ENCODE measurements at regions not wholly inside any gene's neighbourhood (a gene's known extent, or its start where the extent isn't known, plus 50 kb on each side); places are given as distances from the start of the nearest gene placed in this dataset.

GRCh38 chr6:125354649-125355048 is 52.9 kb upstream of the HDDC2 start:
- Mint-ChIP-seq H3K9me3 (no peaks in the 10 kb centered on the region), H3K4me3 (no peak overlapping the region), H3K4me1 (no peaks in the 10 kb centered on the region), H3K36me3 (ENCODE audit: low read depth) (no peaks in the 10 kb centered on the region), H3K27me3 (peaks cover 10% of the 10 kb centered on the region), H3K27ac (no peak overlapping the region)
- DNase-seq = no peak
- ChIA-PET POLR2A (no interaction called here), CTCF (no interaction called here)

- Mint-ChIP-seq H3K27me3 (peaks cover 11% of the 10 kb centered on the region), H3K4me1 (no peaks in the 10 kb centered on the region), H3K9me3 (no peaks in the 10 kb centered on the region), H3K36me3 (ENCODE audit: low read depth) (no peaks in the 10 kb centered on the region), H3K27ac (no peak overlapping the region), H3K4me3 (no peak overlapping the region)
- CTCF ChIA-PET = no interaction called here
- DNase-seq = no peak
- POLR2A ChIA-PET = no interaction called here
Measured at GRCh38 chr6:125356884-125357283, 55.1 kb upstream of the HDDC2 start.

GRCh38 chr6:125357515-125358256 is 55.9 kb upstream of the HDDC2 start:
- H3K4me1 Mint-ChIP-seq = no peaks in the 10 kb centered on the region
- ChIA-PET POLR2A (interaction anchor here (0.7 kb wide), 1 partner anchor 56 kb away, joined by 3 read pairs; the partner anchor contains the start of gene HDDC2), CTCF (no interaction called here)
- H3K36me3 Mint-ChIP-seq (ENCODE audit: low read depth) = no peaks in the 10 kb centered on the region
- H3K27ac Mint-ChIP-seq = no peak overlapping the region
- no peaks in the 10 kb centered on the region for H3K9me3 Mint-ChIP-seq
- H3K27me3 Mint-ChIP-seq = peaks cover 19% of the 10 kb centered on the region
- no peak for DNase-seq
- H3K4me3 Mint-ChIP-seq = no peak overlapping the region

- CTCF ChIA-PET = no interaction called here
- Mint-ChIP-seq H3K36me3 (ENCODE audit: low read depth) (no peaks in the 10 kb centered on the region), H3K4me3 (no peak overlapping the region), H3K27ac (no peak overlapping the region), H3K9me3 (no peaks in the 10 kb centered on the region), H3K4me1 (no peaks in the 10 kb centered on the region), H3K27me3 (peaks cover 26% of the 10 kb centered on the region)
- POLR2A ChIA-PET = no interaction called here
- no peak for DNase-seq
Measured at GRCh38 chr6:125358898-125359297, 57.1 kb upstream of the HDDC2 start.

- Mint-ChIP-seq H3K27ac (no peak overlapping the region), H3K27me3 (peaks cover 42% of the 10 kb centered on the region), H3K36me3 (ENCODE audit: low read depth) (no peaks in the 10 kb centered on the region), H3K4me1 (no peaks in the 10 kb centered on the region), H3K9me3 (no peaks in the 10 kb centered on the region), H3K4me3 (no peak overlapping the region)
- no peak for DNase-seq
- ChIA-PET CTCF (no interaction called here), POLR2A (no interaction called here)
Measured at GRCh38 chr6:125361868-125362267, 60.1 kb upstream of the HDDC2 start.

DNA sequence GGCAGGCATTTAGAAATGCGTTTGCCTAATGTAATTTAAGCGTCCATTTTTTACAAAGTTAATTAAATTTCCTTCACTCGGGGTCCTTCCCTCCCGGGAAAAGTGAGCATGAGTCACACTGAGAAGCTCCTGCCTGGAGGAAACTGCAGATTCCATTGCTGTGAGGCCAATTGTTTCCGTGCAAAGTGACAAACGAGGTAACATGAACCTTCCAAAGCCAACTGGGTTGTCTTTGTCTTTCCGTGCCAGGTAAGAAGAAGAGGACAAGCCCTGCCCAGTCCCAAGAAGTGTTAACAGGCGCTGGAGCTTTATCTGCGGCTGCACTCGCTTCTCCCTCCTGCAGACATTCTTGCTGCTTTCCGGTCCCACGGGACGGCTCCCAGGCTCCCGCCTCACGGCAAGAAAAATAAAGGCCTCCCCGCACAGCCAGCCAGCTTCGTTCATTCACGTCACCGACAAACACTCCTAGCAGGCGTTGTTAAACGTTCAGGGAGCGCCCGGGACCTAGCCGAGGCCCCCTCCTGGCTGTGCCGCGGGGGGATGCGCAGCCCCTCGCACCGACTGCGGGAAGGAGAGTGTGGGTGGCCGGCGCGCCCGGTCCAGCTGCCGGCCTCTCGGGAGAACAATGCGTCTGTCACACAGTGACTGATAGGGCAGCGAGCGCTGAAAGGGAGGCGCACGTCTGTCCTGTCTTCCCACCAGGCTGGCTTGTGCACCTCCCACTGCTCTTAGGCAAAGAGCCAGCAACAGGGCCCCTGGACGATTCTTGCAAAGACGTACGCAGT is 61.5 kb upstream of the HDDC2 start:
- no peak for DNase-seq
- ChIA-PET POLR2A (no interaction called here), CTCF (no interaction called here)
- peaks cover 43% of the 10 kb centered on the region for H3K27me3 Mint-ChIP-seq
- H3K9me3 Mint-ChIP-seq = no peaks in the 10 kb centered on the region
- H3K4me1 Mint-ChIP-seq = no peaks in the 10 kb centered on the region
- no peak overlapping the region for H3K4me3 Mint-ChIP-seq
- no peaks in the 10 kb centered on the region for H3K36me3 Mint-ChIP-seq (ENCODE audit: low read depth)
- no peak overlapping the region for H3K27ac Mint-ChIP-seq

DNA sequence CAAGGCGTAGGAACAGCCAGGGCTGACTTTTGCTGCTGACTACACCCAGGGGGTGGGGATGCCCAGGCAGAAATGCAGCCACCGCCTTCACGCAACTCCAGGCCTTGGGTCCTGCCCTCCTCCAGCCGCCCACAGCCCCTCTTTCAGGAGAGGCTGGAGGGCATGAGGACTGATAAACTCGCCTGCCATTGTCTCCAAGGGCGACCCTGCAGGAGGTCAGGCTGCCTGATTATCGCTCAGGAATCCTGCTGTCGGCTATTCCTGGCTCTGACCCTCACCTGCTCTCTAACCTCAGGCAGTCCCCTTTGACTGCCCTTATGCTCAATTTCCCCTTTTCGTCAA is 62.0 kb upstream of the HDDC2 start:
- POLR2A ChIA-PET = no interaction called here
- H3K4me1 Mint-ChIP-seq = no peaks in the 10 kb centered on the region
- no peak overlapping the region for H3K27ac Mint-ChIP-seq
- H3K4me3 Mint-ChIP-seq = no peak overlapping the region
- CTCF ChIA-PET = no interaction called here
- H3K36me3 Mint-ChIP-seq (ENCODE audit: low read depth) = no peaks in the 10 kb centered on the region
- no peak for DNase-seq
- peaks cover 46% of the 10 kb centered on the region for H3K27me3 Mint-ChIP-seq
- no peaks in the 10 kb centered on the region for H3K9me3 Mint-ChIP-seq

- H3K36me3 Mint-ChIP-seq (ENCODE audit: low read depth) = no peaks in the 10 kb centered on the region
- CTCF ChIA-PET = no interaction called here
Measured at GRCh38 chr6:125365230-125365629, 63.5 kb upstream of the HDDC2 start.

DNA sequence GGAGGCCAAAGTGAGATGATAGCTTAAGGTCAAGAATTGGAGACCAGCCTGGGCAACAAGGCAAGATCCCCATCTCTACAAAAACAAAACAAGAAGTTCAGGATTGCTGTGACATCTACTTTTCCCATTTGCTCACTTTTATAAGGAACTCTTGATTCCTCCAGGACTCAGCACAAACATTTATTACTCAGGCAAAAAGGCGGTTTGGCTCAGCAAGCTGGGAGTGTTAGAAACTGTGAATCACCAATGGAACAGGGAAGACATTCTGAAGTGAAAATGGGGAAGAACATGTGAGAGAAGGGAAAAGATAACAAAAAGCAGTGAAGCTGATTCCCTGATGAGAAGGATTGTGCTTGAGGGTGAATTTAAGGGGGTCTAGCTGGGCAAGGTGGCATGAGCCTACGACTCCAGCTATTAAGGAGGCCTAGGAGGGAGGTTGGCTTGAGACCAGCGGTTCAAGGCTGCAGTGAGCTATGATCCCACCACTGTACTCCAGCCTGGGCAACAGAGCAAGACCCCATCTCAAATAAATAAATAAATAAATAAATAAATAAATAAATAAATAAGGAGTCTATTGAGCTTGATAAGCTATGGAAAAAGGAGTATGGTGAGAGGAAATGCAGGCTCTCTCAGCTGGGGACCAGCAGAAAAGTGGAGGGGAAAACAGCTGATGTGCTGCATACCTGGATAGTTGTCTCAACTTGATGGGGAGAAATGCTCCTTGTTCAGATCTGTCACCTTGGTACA is 65.4 kb upstream of the HDDC2 start:
- Mint-ChIP-seq H3K9me3 (no peaks in the 10 kb centered on the region), H3K36me3 (ENCODE audit: low read depth) (no peaks in the 10 kb centered on the region), H3K4me1 (no peaks in the 10 kb centered on the region), H3K27ac (no peak overlapping the region), H3K27me3 (peaks cover 37% of the 10 kb centered on the region), H3K4me3 (no peak overlapping the region)
- DNase-seq = no peak
- POLR2A ChIA-PET = no interaction called here
- CTCF ChIA-PET = interaction anchor here (1.4 kb wide), 1 partner anchor 17 kb away, joined by 6 read pairs; no protein-coding TSS in a partner anchor

More at GRCh38 chr6:125365230-125365629, 63.5 kb upstream of the HDDC2 start:
- POLR2A ChIA-PET = no interaction called here
- H3K4me1 Mint-ChIP-seq = no peaks in the 10 kb centered on the region
- no peaks in the 10 kb centered on the region for H3K9me3 Mint-ChIP-seq
- no peak overlapping the region for H3K4me3 Mint-ChIP-seq
- peaks cover 46% of the 10 kb centered on the region for H3K27me3 Mint-ChIP-seq
- DNase-seq = no peak
- H3K27ac Mint-ChIP-seq = no peak overlapping the region

DNA sequence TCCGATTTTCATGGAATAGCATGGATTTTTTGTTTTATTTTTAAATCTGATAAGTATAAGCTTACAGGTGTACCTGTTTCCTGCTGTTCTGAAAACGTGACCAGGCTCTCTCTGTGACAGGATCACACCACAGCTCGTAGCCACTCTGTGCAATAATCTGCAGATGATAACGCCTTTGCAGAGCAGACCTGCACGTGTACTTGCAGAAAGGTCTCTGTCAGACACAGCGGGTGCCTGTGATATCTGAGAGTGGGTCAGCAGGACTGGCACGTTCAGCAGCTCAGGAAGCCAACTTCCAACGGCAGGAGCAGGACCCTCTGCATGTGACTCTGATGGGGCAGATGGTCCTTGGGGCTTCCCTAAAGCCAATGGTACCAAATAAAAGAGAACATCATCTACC is 68.6 kb upstream of the HDDC2 start:
- POLR2A ChIA-PET = no interaction called here
- no peaks in the 10 kb centered on the region for H3K4me1 Mint-ChIP-seq
- H3K27me3 Mint-ChIP-seq = peaks cover 16% of the 10 kb centered on the region
- no peak overlapping the region for H3K27ac Mint-ChIP-seq
- no peak overlapping the region for H3K4me3 Mint-ChIP-seq
- CTCF ChIA-PET = no interaction called here
- no peaks in the 10 kb centered on the region for H3K9me3 Mint-ChIP-seq
- no peaks in the 10 kb centered on the region for H3K36me3 Mint-ChIP-seq (ENCODE audit: low read depth)
- no peak for DNase-seq

DNA sequence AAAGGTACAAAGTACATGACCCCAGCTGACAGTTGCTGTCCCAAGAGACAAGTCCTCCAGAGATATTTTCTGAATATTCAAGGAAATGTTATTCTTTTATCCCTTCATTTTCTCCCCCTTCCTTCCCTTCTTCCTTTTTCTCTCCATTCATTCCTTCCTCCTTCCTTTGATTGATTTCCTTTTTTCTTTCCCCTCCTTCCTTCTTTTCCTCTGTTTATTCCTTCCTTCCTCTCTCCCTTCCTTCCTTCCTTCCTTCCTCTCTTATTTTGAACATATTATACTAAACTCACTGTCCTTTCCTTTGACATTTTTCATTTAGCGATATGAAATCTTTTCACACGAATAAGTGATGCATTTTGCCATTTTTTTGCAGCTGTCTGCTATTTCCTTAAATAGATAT is 73.2 kb upstream of the HDDC2 start:
- Mint-ChIP-seq H3K27ac (no peak overlapping the region), H3K36me3 (ENCODE audit: low read depth) (no peaks in the 10 kb centered on the region), H3K4me3 (no peak overlapping the region), H3K27me3 (peaks cover 28% of the 10 kb centered on the region), H3K9me3 (no peaks in the 10 kb centered on the region), H3K4me1 (no peaks in the 10 kb centered on the region)
- CTCF ChIA-PET = no interaction called here
- POLR2A ChIA-PET = no interaction called here
- no peak for DNase-seq

GRCh38 chr6:125375821-125376220 is 74.1 kb upstream of the HDDC2 start:
- DNase-seq = no peak
- peaks cover 31% of the 10 kb centered on the region for H3K27me3 Mint-ChIP-seq
- ChIA-PET CTCF (no interaction called here), POLR2A (no interaction called here)
- no peak overlapping the region for H3K27ac Mint-ChIP-seq
- no peak overlapping the region for H3K4me3 Mint-ChIP-seq
- no peaks in the 10 kb centered on the region for H3K36me3 Mint-ChIP-seq (ENCODE audit: low read depth)
- no peaks in the 10 kb centered on the region for H3K4me1 Mint-ChIP-seq
- no peaks in the 10 kb centered on the region for H3K9me3 Mint-ChIP-seq

GRCh38 chr6:125377621-125378020 is 75.9 kb upstream of the HDDC2 start:
- Mint-ChIP-seq H3K27me3 (peaks cover 35% of the 10 kb centered on the region), H3K9me3 (no peaks in the 10 kb centered on the region), H3K4me3 (no peak overlapping the region), H3K27ac (no peak overlapping the region), H3K36me3 (ENCODE audit: low read depth) (no peaks in the 10 kb centered on the region), H3K4me1 (no peaks in the 10 kb centered on the region)
- ChIA-PET POLR2A (no interaction called here), CTCF (no interaction called here)
- DNase-seq = no peak

Measured in activated CD4-positive, alpha-beta memory T cell treated with anti-CD3 and anti-CD28 coated beads, Interleukin-2, amount 10 ng/mL, durations not matched to agents 7 days and 5 days (primary cell).